HEK293T (cell line): ENCODE measurements at regions not wholly inside any gene's neighbourhood (a gene's known extent, or its start where the extent isn't known, plus 50 kb on each side); places are given as distances from the start of the nearest gene placed in this dataset.

Experiments
- BHLHE40 ChIP-seq: fragments of 450-650 bp; IDR thresholded peaks from 2 replicates; pipeline ENCODE4 v1.6.1; 2016; ENCODE audit warnings: mild to moderate bottlenecking, moderate library complexity, borderline replicate concordance
- CTBP1 ChIP-seq: fragments of 450-650 bp; IDR thresholded peaks from 2 replicates; pipeline ENCODE4 v1.6.1; 2016; ENCODE audit warnings: borderline replicate concordance
- FOXM1 ChIP-seq: fragments of 450-650 bp; IDR thresholded peaks from 2 replicates; pipeline ENCODE4 v1.6.1; 2017; ENCODE audit warnings: mild to moderate bottlenecking, borderline replicate concordance
- SP1 ChIP-seq: fragments of 450-650 bp; IDR thresholded peaks from 2 replicates; pipeline ENCODE4 v1.6.1; 2017

- TF ChIP-seq FOXM1 (no peak), BHLHE40 (no peak), SP1 (no peak), CTBP1 (no peak)
These were observed 998.3 kb downstream of the GATA3 start for GRCh38 chr10:9052767-9053166.
